Vagina (tissue), 2 donors: ENCODE measurements at regions not wholly inside any gene's neighbourhood (a gene's known extent, or its start where the extent isn't known, plus 50 kb on each side); places are given as distances from the start of the nearest gene placed in this dataset.

Experiments
- DNase-seq, 2 donors: peaks; one replicate each; pipeline ENCODE4 v3.0.0-alpha.2; 2017; ENCODE audit errors: extremely low spot score in 2 of 2
- H3K27ac ChIP-seq: fragments of 200-600 bp; sonication (generic); one replicate; pipeline ENCODE4 v1.5.1; 2019
- H3K27me3 ChIP-seq: fragments of 200-600 bp; sonication (generic); one replicate; pipeline ENCODE4 v1.5.1; 2019
- H3K36me3 ChIP-seq, 2 donors: fragments of 200-600 bp; sonication (generic); one replicate each; pipeline ENCODE4 v1.5.1; 2017 to 2019
- H3K4me1 ChIP-seq: fragments of 200-600 bp; sonication (generic); one replicate; pipeline ENCODE4 v1.5.1; 2019
- H3K4me3 ChIP-seq, 2 donors: fragments of 200-600 bp; sonication (generic); 1 replicate in 1 of 2; 2 replicates in 1 of 2; pipeline ENCODE4 v1.5.1; 2016 to 2019
- H3K9me3 ChIP-seq: fragments of 200-600 bp; sonication (generic); one replicate; pipeline ENCODE4 v1.5.1; 2019
- CTCF ChIP-seq, 3 experiments: fragments of 450-650 bp in 2 of 3; fragments of 200-600 bp in 1 of 3; sonication (generic) in 1 of 3; IDR thresholded peaks; one replicate each; pipeline ENCODE4 v1.5.1; 2017 to 2019; ENCODE audit warnings: antibody characterized with exemption in 3 of 3, mild to moderate bottlenecking in 2 of 3, moderate library complexity in 2 of 3
- POLR2A ChIP-seq, 2 donors: fragments of 450-650 bp; IDR thresholded peaks; one replicate each; pipeline ENCODE4 v1.6.1; 2017; ENCODE audit warnings: antibody characterized with exemption in 2 of 2, mild to moderate bottlenecking in 2 of 2, moderate library complexity in 2 of 2
- POLR2AphosphoS5 ChIP-seq, 2 donors: sonication (generic); formaldehyde crosslinking; IDR thresholded peaks; one replicate each; pipeline ENCODE4 v1.9.0; 2017; ENCODE audit warnings: antibody characterized with exemption in 2 of 2, mild to moderate bottlenecking in 2 of 2, low read depth in 1 of 2; ENCODE audit not compliant: insufficient read depth in 1 of 2
- intact Hi-C: fragments of 100-400 bp; cut with DNase I; formaldehyde crosslinking; loops from one replicate; pipeline ENCODE4 v1.15.1; 2023

- Histone ChIP-seq H3K4me3 (no peak overlapping the region), H3K27ac (no peak overlapping the region), H3K4me1 (no peaks in the 10 kb centered on the region), H3K36me3 (no peaks in the 10 kb centered on the region), H3K27me3 (no peaks in the 10 kb centered on the region), H3K9me3 (no peaks in the 10 kb centered on the region)
- DNase-seq: no peak
- TF ChIP-seq POLR2A (IDR thresholded peaks at IDR 0.05) (no peak), CTCF (IDR thresholded peaks at IDR 0.05) (no peak), POLR2AphosphoS5 (IDR thresholded peaks at IDR 0.05; ENCODE audit: insufficient read depth in 1 of 2, low read depth in 1 of 2) (no peak)
- intact Hi-C loops: no loop called here
Observed at GRCh38 chr22:48155446-48155845, 1393.0 kb downstream of the TBC1D22A start.

- no peaks in the 10 kb centered on the region for H3K4me1 ChIP-seq
- no peaks in the 10 kb centered on the region for H3K27me3 ChIP-seq
- no peaks in the 10 kb centered on the region for H3K36me3 ChIP-seq
- no peak overlapping the region for H3K4me3 ChIP-seq
- no peak overlapping the region for H3K27ac ChIP-seq
- intact Hi-C loops: no loop called here
- no peak for DNase-seq
- TF ChIP-seq POLR2AphosphoS5 (IDR thresholded peaks at IDR 0.05; ENCODE audit: insufficient read depth in 1 of 2, low read depth in 1 of 2) (no peak), POLR2A (IDR thresholded peaks at IDR 0.05) (no peak), CTCF (IDR thresholded peaks at IDR 0.05) (no peak)
- H3K9me3 ChIP-seq: no peaks in the 10 kb centered on the region
Observed at GRCh38 chr22:48154943-48155240, 1392.4 kb downstream of the TBC1D22A start.

- no peak overlapping the region for H3K27ac ChIP-seq
- intact Hi-C loops: no loop called here
Observed at GRCh38 chr22:48154169-48154942, 1391.9 kb downstream of the TBC1D22A start.

GRCh38 chr22:48153726-48154125 lies 1391.3 kb downstream of the TBC1D22A start:
- TF ChIP-seq POLR2A (IDR thresholded peaks at IDR 0.05) (no peak), CTCF (IDR thresholded peaks at IDR 0.05) (no peak), POLR2AphosphoS5 (IDR thresholded peaks at IDR 0.05; ENCODE audit: insufficient read depth in 1 of 2, low read depth in 1 of 2) (no peak)
- Histone ChIP-seq H3K27me3 (no peaks in the 10 kb centered on the region), H3K36me3 (no peaks in the 10 kb centered on the region), H3K4me1 (no peaks in the 10 kb centered on the region), H3K27ac (no peak overlapping the region), H3K9me3 (no peaks in the 10 kb centered on the region), H3K4me3 (no peak overlapping the region)
- intact Hi-C loops: no loop called here
- DNase-seq: no peak

More at GRCh38 chr22:48154169-48154942, 1391.9 kb downstream of the TBC1D22A start:
- Histone ChIP-seq H3K36me3 (no peaks in the 10 kb centered on the region), H3K9me3 (no peaks in the 10 kb centered on the region), H3K4me3 (no peak overlapping the region), H3K27me3 (no peaks in the 10 kb centered on the region), H3K4me1 (no peaks in the 10 kb centered on the region)
- TF ChIP-seq POLR2AphosphoS5 (IDR thresholded peaks at IDR 0.05; ENCODE audit: insufficient read depth in 1 of 2, low read depth in 1 of 2) (no peak), CTCF (IDR thresholded peaks at IDR 0.05) (no peak), POLR2A (IDR thresholded peaks at IDR 0.05) (no peak)
- DNase-seq: no peak

GRCh38 chr22:48152916-48153315 lies 1390.5 kb downstream of the TBC1D22A start:
- Histone ChIP-seq H3K36me3 (no peaks in the 10 kb centered on the region), H3K4me1 (no peaks in the 10 kb centered on the region), H3K27me3 (no peaks in the 10 kb centered on the region), H3K9me3 (no peaks in the 10 kb centered on the region), H3K4me3 (no peak overlapping the region), H3K27ac (no peak overlapping the region)
- TF ChIP-seq CTCF (IDR thresholded peaks at IDR 0.05) (no peak), POLR2A (IDR thresholded peaks at IDR 0.05) (no peak), POLR2AphosphoS5 (IDR thresholded peaks at IDR 0.05; ENCODE audit: insufficient read depth in 1 of 2, low read depth in 1 of 2) (no peak)
- intact Hi-C loops: no loop called here
- DNase-seq: no peak
